MM.1S (cell line): ENCODE measurements at regions not wholly inside any gene's neighbourhood (a gene's known extent, or its start where the extent isn't known, plus 50 kb on each side); places are given as distances from the start of the nearest gene placed in this dataset.

ENCODE experiments used
- EZH2 ChIP-seq: fragments of 300-600 bp; sonication (generic); optimal IDR thresholded peaks from 2 replicates; pipeline ENCODE3; 2017; ENCODE audit warnings: low read depth, mild to moderate bottlenecking, antibody characterized with exemption, low read length, mixed read lengths
- EZH2phosphoT487 ChIP-seq: fragments of 300-600 bp; sonication (generic); IDR thresholded peaks from 2 replicates; pipeline ENCODE4 v1.6.1; 2018; ENCODE audit warnings: antibody characterized with exemption, low read length

GRCh38 chrX:65900850-65901844 is 138.7 kb downstream of the VSIG4 start:
- TF ChIP-seq EZH2 (no peak), EZH2phosphoT487 (no peak)
